ENCODE measurements at regions not wholly inside any gene's neighbourhood (a gene's known extent, or its start where the extent isn't known, plus 50 kb on each side); places are given as distances from the start of the nearest gene placed in this dataset.
"Not testable (repeated sequence)": the region's sequence is repeated elsewhere in the genome, so short reads cannot be mapped to it uniquely, and the experiment has no call there.

DNA sequence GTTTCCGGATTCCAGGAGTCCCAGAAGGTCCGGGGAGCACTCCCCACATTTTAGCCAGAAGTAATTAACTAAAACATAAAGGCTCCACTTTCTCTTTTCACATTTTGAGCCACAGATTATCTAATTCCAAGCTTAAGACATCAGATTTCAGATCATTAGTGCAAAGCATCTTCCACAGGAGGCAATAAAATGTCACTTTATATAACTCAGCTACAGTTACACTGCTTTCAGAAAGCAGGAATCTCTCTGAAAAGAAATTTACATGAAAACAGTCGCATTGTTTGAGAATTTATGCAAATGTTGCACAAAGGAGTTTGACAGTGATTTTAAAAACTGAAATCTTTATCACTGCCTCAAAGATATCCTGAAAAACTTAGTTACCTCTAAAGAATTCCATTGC, 99.7 kb downstream of the LMO4 start:
- H3K27ac ChIP-seq = no peak overlapping the region
- no peak for TF ChIP-seq ZFX (IDR thresholded peaks at IDR 0.05)
- TF ChIP-seq, protein P1, sequence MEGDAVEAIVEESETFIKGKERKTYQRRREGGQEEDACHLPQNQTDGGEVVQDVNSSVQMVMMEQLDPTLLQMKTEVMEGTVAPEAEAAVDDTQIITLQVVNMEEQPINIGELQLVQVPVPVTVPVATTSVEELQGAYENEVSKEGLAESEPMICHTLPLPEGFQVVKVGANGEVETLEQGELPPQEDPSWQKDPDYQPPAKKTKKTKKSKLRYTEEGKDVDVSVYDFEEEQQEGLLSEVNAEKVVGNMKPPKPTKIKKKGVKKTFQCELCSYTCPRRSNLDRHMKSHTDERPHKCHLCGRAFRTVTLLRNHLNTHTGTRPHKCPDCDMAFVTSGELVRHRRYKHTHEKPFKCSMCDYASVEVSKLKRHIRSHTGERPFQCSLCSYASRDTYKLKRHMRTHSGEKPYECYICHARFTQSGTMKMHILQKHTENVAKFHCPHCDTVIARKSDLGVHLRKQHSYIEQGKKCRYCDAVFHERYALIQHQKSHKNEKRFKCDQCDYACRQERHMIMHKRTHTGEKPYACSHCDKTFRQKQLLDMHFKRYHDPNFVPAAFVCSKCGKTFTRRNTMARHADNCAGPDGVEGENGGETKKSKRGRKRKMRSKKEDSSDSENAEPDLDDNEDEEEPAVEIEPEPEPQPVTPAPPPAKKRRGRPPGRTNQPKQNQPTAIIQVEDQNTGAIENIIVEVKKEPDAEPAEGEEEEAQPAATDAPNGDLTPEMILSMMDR (conservative IDR thresholded peaks at IDR 0.05) = no peak

DNA sequence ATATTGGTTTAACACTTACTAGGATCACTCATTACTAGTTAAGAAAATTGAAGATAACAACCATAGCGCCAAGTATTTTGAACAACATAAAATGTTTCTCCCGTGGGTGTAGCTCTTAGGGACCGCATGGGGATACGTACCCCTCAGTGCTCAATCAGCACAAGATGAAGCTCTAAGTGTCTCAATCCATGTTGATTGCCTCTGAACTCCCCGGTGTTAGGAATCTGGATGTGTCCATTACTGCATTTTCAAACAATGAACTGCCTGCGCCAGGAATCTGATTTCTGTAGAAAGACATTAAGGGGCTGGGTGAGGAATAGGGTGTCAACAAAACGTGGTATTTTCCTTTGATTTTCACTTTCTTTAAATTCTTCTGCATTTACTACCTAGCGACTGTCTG, 100.2 kb downstream of the LMO4 start:
- TF ChIP-seq, protein P1 (conservative IDR thresholded peaks at IDR 0.05) = no peak
- TF ChIP-seq ZFX (IDR thresholded peaks at IDR 0.05) = no peak
- H3K27ac ChIP-seq = no peak overlapping the region

DNA sequence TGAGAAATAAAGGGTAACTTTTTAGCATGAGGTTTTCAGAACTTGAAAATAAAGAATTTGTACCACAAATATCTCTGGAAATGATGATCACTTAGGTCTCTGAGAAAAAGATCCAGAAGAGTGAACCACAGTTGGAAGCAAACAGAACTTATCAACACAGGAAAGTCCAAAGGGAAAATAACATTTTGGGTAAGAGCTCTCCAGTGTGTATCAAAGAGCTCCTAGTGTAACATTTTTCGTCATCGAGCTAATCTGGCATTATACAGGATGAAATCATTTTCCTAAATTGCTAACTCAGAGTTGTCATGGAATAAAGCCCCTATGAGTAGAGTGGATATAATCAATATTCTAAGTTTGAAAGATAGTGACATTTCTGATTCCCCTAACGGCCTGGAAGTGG, 104.0 kb downstream of the LMO4 start:
- TF ChIP-seq, protein P1 (conservative IDR thresholded peaks at IDR 0.05) = no peak
- TF ChIP-seq ZFX (IDR thresholded peaks at IDR 0.05) = no peak
- H3K27ac ChIP-seq = no peak overlapping the region

DNA sequence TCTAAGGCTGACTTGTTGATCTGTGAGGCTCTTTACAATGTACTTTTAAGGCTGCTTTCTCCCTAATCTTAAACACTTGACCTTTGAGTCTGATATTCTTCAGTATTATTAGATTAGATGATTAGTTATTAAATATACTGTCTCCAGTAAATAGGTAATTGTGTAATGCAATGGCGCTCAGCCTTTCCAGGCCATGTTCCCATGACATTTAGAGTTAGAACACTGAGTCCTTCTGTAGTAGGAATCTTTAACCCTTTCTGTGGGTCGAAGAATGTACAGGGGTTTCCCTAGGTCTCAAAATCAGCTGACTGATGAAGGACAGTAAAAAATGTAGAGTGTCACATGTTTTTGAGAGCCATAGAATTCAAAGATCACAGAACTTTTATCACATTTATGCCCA, 104.4 kb downstream of the LMO4 start:
- H3K27ac ChIP-seq = not testable (repeated sequence)

DNA sequence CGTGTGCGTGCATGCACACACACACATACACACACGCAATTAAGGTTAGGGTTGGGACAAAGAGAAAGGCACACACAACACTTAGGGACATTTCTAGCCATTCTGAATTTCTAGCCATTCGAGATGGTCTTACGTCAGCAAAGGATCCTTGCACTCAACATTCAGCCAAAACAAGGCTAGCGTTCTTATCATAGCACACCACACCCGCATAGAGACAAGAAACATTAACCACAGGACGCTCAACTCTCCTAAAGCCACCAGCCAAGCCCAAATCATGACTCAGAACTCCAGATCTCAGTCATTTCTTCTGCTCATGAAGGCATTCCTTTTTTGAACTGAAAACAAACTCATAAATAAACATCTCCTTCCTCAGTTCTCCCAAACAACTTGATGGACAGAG, 106.8 kb downstream of the LMO4 start:
- TF ChIP-seq, protein P1 (conservative IDR thresholded peaks at IDR 0.05) = no peak
- TF ChIP-seq ZFX (IDR thresholded peaks at IDR 0.05) = no peak
- no peak overlapping the region for H3K27ac ChIP-seq

DNA sequence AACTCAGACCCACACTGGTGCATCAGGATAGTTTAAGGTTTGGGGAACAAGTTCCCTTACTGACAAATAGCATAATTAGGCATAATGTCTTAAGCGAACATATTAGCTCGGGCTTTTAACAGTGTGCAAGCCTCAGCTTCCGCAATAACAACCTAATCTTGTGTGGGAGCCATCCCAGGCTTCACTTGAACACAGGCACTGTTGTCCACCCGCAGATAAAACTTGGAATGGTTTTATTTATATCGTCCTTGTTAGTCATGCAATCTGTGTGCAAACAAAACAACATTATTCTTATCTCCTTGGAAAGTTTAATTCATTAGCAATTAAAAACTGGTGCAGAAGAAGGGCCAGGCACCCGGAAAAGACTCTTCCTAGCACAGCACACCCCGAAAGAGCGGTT, 107.4 kb downstream of the LMO4 start:
- not testable (repeated sequence) for H3K27ac ChIP-seq

DNA sequence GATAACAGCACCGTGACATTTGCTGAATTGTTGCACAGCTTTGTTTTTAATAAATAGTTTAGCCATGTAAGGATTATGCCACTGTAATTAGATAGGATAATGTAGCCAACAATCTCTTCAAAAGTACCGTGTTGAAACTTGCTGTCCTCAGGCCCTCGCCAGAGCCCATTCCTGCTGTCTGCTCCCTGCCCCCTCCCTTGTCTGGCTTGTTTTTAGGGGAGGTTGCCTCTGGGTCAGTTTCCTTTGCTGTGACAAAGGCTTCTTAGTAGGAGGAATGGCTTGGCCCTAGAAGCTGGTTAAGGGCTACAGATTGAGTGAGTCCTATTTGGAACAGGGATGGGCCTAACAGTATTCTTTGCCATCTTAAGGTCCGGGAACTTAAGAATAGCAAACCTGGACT, 107.9 kb downstream of the LMO4 start:
- TF ChIP-seq ZFX (IDR thresholded peaks at IDR 0.05) = no peak
- TF ChIP-seq, protein P1 (conservative IDR thresholded peaks at IDR 0.05) = no peak
- no peak overlapping the region for H3K27ac ChIP-seq

DNA sequence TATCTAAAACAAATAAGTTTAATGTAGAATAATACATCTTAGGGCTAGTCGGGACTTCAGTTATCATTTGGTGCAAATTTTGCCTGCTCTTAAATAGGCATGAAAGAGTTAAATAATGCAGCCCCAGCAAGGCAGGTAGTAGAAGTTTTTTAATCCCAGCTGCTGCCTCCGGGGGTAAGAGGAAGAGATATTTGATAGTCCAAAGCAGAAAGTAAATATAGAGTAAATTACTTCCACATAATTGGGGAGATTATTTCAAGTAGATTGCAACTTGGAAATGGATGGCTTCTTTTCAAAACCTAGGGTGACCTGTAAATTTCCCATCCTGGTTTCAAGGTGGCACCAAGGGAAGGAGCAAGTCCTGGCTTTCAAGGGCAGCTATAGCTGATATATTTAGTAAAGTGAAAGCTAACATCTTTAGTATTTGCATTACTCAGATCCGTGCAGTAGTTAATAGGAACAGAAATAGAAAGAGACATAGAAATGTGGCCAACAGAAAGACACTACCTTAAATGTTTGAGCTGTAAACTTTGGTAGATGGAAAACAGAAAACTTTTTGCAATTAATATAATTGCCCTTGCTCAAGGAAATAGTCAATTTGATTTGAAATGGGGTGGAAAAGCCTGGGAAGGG, 109.1 kb downstream of the LMO4 start:
- no peak overlapping the region for H3K27ac ChIP-seq
- TF ChIP-seq ZFX (IDR thresholded peaks at IDR 0.05) = no peak
- TF ChIP-seq, protein P1 (conservative IDR thresholded peaks at IDR 0.05) = no peak

Data from C4-2B (cell line).